COLO668 (cell line): ENCODE measurements at regions not wholly inside any gene's neighbourhood (a gene's known extent, or its start where the extent isn't known, plus 50 kb on each side); places are given as distances from the start of the nearest gene placed in this dataset.
"Not testable (repeated sequence)": the region's sequence is repeated elsewhere in the genome, so short reads cannot be mapped to it uniquely, and the experiment has no call there.

Experiments used
- DNase-seq: peaks from one replicate; lab custom pipeline; 2025; ENCODE audit not compliant: unreplicated experiment; lab: John Stamatoyannopoulos, UW

- not testable (repeated sequence) for DNase-seq
These were observed 151.2 kb upstream of the SMIM30 start for GRCh38 chr7:113269592-113269991.

- DNase-seq, result no peak
These were observed 150.4 kb upstream of the SMIM30 start for GRCh38 chr7:113268757-113269156.

GRCh38 chr7:113267885-113268284 lies 149.5 kb upstream of the SMIM30 start:
- DNase-seq, result no peak

- no peak for DNase-seq
These were observed 148.9 kb upstream of the SMIM30 start for GRCh38 chr7:113267271-113267670.

- no peak for DNase-seq
These were observed 145.4 kb upstream of the SMIM30 start for GRCh38 chr7:113263749-113264148.

- not testable (repeated sequence) for DNase-seq
These were observed 144.9 kb upstream of the SMIM30 start for GRCh38 chr7:113263215-113263742.

- no peak for DNase-seq
These were observed 138.7 kb upstream of the SMIM30 start for GRCh38 chr7:113256883-113257531.

GRCh38 chr7:113247198-113247597 lies 128.8 kb upstream of the SMIM30 start:
- no peak for DNase-seq

GRCh38 chr7:113246738-113247137 lies 128.4 kb upstream of the SMIM30 start:
- no peak for DNase-seq

GRCh38 chr7:113232885-113233284 lies 114.5 kb upstream of the SMIM30 start:
- DNase-seq, result no peak

GRCh38 chr7:113230691-113231090 lies 112.3 kb upstream of the SMIM30 start:
- no peak for DNase-seq

GRCh38 chr7:113217314-113217713 lies 99.0 kb upstream of the SMIM30 start:
- DNase-seq, result no peak

- DNase-seq, result no peak
These were observed 97.7 kb upstream of the SMIM30 start for GRCh38 chr7:113216038-113216437.

GRCh38 chr7:113209449-113210203 lies 91.3 kb upstream of the SMIM30 start:
- DNase-seq, result no peak

- no peak for DNase-seq
These were observed 89.6 kb upstream of the SMIM30 start for GRCh38 chr7:113207931-113208330.

- DNase-seq, result no peak
These were observed 89.1 kb upstream of the SMIM30 start for GRCh38 chr7:113207441-113207840.

- no peak for DNase-seq
These were observed 86.1 kb upstream of the SMIM30 start for GRCh38 chr7:113204415-113204814.

GRCh38 chr7:113202284-113202683 lies 83.9 kb upstream of the SMIM30 start:
- DNase-seq, result no peak

- DNase-seq, result no peak
These were observed 81.9 kb upstream of the SMIM30 start for GRCh38 chr7:113200281-113200680.

- DNase-seq, result no peak
These were observed 81.5 kb upstream of the SMIM30 start for GRCh38 chr7:113199841-113200240.

- DNase-seq, result no peak
These were observed 80.8 kb upstream of the SMIM30 start for GRCh38 chr7:113199136-113199535.

- no peak for DNase-seq
These were observed 79.9 kb upstream of the SMIM30 start for GRCh38 chr7:113198226-113198625.
